ENCODE measurements at regions not wholly inside any gene's neighbourhood (a gene's known extent, or its start where the extent isn't known, plus 50 kb on each side); places are given as distances from the start of the nearest gene placed in this dataset.
"Not testable (repeated sequence)": the region's sequence is repeated elsewhere in the genome, so short reads cannot be mapped to it uniquely, and the experiment has no call there.

DNA sequence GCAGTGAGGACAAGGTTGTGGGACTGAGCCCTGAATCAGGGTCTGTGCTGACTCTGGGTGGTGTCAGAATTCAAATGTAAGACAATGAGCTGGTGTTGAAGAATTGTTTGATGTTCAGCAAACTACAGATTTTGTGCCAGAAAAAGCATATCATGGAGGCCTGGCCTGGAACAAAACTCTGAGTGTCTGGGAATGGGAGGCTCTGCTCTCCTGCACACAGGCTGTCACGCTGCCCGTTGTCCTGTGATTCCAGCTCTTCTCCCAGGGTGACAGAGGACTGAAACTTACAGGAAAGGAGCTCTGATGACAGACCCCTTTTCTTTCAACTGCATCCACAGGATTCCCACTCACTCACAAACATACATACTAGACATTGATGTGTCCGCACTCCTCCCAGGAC is 120.1 kb downstream of the ZNF486 start:
- DNase-seq: no peak

DNA sequence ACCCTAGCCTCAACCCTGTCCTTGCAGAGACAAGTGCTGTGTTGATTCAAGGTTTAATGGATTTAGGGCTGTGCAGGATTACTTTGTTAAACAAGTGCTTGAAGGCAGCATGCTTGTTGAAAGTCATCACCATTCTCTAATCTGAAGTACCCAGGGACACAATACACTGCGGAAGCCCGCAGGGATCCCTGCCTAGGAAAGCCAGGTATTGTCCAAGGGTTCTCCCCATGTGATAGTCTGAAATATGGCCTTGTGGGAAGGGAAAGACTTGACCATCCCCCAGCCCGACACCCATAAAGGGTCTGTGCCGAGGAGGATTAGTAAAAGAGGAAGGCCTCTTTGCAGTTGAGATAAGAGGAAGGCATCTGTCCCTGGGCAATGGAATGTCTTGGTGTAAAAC is 118.9 kb downstream of the ZNF486 start:
- DNase-seq: not testable (repeated sequence)

DNA sequence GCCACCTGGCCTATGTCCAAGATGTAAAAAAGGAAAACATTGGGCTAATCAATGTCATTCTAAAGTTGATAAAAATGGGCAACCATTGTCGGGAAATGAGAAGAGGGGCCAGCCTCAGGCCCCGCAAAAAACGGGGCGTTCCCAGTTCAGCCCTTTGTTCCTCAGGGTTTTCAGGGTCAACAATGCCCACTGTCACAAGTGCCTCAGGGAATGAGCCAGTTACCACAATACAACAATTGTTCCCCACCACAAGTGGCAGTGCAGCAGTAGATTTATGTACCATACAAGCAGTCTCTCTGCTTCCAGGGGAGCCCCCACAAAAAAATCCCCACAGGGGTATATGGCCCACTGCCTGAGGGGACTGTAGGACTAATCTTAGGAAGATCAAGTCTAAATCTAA is 112.5 kb downstream of the ZNF486 start:
- DNase-seq: no peak

DNA sequence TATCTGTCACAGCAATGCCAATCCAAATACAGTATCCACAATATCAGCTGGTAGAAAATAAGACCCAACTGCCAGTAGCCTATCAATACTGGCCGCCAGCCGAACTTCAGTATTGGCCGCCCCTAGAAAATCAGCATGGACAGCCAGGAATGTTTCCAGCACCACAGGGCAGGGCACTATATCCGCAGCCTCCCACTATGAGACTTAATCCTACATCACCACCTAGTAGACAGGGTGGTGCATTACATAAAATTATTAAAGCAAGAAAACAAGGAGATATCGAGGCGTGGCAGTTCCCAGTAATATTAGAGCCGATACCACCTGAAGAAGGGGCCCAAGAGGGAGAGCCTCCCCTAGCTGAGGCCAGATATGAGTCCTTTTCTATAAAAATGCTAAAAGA is 111.3 kb downstream of the ZNF486 start:
- peak; percentile 56 for DNase-seq

DNA sequence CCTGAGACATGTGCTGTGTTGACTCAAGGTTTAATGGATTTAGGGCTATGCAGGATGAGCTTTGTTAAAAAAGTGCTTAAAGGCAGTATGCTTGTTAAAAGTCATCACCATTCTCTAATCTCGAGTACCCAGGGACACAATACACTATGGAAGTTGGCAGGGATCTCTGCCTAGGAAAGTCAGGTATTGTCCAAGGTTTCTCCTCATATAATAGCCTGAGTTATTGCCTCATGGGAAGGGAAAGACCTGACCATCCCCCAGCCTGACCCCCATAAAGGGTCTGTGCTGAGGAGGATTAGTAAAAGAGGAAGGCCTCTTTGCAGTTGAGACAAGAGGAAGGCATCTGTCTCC is 109.7 kb downstream of the ZNF486 start:
- DNase-seq: not testable (repeated sequence)

DNA sequence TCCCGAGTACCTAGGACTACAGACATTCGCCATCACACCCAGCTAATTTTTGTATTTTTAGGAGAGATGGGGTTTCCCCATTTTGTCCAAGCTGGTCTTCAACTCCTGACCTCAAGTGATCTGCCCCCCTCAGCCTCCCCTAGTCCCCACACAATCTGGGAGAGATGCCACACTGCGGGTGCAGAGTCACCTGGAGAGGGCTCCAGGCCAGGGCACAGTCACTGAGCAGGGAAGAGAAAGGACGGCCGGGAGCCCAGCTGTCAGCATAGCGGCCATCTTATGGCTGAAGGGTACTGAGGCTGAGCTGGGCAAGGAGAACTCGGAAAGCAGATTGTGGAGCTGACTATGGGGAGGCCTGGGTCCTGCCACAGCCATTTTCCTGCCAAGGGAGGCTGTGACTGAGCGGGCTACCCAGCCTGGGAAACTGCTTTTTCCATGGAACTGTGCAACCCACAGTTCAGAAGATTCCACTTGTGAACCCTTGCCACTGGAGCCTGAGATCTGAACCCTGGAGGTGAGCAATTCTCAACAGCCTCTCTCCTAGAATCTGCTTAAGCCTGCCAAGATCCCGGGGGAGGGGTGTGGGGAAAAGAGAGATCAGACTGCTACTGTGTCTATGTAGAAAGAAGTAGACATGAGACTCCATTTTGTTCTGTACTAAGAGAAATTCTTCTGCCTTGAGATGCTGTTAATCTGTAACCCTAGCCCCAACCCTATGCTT is 109.2 kb downstream of the ZNF486 start:
- no peak for DNase-seq

DNA sequence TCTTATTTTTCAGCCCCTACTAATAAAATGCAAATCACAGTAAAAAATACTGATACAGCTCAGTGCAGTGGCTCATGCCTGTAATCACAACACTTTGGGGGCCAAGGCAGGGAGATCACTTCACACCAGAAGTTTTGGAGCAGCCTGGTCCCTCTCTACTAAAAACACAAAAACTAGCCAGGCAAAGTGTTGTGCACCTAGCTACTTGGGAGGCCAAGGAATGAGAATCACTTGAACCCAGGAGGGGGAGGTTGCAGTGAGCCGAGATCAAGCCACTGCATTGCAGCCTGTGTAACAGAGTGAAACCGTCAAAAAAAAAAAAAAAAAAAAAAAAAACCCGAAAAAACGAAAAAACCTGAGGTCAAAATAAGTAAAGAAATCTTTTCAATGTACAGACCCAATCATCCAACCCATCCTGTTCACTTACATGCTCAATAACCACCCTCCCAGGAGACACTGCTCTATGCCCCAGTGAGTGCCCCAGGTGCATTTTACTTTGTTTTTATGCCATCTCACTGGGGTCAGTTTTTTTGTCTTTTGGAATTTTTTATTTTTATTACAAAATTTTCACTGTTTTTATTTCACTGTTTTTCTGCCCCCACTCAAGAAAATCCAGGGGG is 107.0 kb downstream of the ZNF486 start:
- no peak for DNase-seq

DNA sequence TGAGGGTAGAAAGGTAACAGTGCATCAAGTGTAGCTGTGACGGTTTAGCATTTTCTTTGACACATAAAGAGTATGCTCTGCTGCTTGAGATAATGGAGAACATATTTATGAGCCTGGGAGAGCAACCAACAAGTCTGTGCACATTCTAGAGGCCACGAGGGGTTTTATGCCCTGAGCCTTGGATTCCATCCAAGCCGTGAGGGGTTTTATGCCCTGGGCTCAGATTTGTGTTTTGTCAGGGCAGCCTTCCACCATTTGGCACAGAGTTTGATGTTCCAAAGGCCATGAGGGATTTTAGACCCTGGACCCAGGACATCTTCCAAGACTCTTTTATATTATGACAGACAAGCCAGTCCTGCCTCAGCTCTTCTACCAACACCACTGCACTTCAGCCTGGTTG is 106.4 kb downstream of the ZNF486 start:
- DNase-seq: no peak

DNA sequence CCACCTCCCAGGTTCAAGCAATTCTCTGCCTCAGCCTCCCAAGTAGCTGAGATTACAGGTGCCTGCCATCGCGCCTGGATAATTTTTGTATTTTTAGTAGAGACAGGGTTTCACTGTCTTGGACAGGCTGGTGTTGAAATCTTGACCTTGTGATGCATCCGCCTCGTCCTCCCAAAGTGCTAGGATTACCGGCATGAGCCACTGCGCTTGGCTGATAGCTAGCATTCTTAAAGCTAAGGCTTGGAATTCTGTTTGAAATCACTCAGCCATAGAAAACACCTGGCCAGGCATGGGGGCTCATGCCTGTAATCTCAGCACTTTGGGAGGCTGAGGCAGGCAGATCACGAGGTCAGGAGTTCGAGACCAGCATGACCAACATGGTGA is 105.6 kb downstream of the ZNF486 start:
- not testable (repeated sequence) for DNase-seq

DNA sequence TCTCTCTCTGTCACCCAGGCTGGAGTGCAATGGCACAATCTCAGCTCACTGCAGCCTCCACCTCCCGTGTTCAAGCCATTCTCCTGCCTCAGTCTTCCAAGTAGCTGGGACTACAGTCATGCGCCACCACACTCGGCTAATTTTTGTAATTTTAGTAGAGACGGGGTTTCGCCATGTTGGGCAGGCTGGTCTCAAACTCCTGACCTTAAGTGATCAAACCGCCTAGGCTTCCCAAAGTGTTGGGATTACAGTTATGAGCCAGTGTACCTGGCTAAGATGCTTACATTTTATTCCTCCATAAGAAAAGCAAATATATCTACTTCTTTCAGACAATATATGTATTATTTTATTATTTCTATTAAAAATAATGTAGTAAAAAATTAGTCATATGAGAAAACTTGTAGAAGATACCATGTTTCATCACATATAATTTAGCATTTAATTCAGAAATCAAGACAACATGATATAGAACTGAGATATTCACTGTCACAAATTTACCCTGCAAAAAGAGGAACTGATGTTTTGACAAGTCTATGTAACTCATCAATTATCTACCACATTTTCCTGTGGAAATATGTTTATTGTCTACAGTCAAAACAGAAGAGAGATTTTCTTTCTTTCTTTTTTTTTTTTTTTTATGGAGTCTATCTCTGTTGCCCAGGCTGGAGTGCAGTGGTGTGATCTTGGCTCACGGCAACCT is 105.1 kb downstream of the ZNF486 start:
- not testable (repeated sequence) for DNase-seq

DNA sequence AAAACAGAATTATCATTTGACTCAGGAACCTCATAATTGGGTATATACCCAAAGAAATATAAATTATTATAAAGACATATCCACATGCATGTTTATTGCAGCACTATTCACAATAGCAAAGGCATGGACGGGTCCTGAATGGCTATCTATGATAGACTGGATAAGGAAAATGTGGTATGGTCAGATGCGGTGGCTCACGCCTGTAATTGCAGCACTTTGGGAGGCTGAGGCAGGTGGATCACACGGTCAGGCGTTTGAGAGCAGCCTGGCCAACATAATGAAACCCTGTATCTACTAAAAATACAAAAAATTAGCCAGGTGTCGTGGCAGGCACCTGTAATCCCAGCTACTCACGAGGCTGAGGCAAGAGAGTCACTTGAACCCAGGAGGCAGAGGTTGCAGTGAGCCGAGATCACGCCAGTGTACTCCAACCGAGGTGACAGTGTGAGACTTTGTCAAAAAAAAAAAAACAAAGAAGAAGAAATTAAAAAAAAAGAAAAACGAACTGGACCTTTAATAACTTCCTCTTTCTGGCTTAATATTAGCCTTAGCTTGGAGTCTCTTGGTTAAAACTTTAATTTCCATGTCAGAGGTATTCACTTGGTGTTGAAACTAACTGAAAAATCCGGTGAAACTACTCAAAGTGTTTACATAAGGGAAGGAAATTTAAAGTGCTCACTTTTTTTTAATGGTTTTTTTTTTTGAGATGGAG is 104.4 kb downstream of the ZNF486 start:
- DNase-seq: no peak

DNA sequence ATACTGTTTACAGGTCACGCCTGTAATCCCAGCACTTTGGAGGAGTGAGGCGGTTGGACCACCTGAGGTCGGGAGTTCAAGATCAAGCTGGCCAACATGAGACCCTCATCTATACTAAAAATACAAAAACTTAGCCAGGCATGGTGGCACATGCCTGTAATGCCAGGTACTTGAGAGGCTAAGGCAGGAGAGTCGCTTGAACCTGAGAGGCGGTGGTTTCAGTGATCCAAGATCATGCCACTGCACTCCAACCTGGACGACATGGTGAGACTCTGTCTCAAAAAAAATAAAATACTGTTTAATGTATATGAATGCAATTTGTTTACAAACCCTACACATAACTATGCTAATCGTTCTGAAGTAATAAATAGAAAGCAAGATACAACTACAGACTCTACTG is 102.4 kb downstream of the ZNF486 start:
- no peak for DNase-seq

DNA sequence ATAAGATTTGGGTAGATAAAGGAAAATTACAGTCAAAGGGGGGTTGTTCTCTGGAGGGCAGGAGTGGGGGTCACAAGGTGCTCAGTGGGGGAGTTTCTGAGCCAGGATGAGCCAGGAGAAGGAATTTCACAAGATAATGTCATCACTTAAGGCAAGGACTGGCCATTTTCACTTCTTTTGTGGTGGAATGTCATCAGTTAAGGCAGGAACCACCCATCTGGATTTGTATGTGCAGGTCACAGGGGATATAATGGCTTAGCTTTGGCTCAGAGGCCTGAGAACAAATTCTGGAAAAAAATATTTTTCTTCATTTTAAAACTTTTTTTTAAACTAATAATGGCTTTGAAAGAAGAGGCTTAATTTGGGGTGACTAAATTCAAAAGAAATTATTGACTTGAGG is 94.5 kb downstream of the ZNF486 start:
- DNase-seq: not testable (repeated sequence)

DNA sequence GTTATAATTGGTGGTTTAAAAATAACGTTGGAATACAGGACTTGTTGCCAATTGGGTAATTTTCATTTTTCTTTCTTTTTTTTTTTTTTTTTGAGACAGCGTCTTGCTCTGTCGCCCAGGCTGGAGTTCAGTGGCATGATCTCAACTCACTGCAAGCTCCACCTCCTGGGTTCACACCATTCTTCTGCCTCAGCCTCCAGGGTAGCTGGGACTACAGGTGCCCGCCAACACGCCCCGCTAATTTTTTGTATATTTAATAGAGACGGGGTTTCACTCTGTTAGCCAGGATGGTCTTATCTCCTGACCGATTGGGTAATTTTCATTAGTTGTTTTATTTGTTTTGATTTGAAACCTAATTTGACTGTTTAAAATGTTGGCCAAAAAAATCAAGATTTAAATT is 93.7 kb downstream of the ZNF486 start:
- not testable (repeated sequence) for DNase-seq

DNA sequence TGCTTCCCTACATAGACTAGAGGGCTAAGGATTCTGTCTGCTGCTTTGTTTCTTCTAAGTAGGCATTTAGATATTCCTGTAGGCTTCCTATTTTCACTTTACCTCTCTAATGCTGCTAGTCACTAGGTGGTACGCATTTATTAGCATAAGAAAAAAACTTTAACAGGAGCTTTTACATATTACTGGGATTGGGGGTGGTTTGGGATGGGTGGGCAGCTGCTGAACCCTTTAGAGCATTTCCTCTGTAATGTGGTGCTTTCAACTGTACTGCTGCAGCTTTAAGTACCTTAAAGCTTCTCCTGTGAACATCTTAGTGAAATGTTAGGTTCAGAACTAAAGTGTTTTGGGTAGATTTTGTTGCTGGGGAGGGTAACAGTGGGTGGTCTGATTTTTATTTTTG is 92.6 kb downstream of the ZNF486 start:
- no peak for DNase-seq

DNA sequence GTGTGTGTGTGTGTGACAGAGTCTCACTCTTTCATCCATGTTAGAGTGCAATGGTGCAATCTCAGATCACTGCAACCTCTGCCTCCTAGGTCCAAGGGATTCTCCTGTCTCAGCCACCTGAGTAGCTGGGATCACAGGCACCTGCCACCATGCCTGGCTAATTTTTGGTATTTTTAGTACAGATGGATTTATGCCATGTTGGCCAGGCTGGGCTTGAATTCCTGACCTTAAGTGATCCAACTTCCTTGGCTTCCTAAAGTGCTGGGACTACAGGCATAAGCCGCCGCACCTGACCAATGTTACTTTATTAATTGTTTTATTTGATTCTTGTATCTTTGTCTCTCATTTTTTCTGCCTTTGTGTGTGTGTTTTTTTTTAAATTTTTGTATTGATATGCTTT is 89.6 kb downstream of the ZNF486 start:
- DNase-seq: no peak

DNA sequence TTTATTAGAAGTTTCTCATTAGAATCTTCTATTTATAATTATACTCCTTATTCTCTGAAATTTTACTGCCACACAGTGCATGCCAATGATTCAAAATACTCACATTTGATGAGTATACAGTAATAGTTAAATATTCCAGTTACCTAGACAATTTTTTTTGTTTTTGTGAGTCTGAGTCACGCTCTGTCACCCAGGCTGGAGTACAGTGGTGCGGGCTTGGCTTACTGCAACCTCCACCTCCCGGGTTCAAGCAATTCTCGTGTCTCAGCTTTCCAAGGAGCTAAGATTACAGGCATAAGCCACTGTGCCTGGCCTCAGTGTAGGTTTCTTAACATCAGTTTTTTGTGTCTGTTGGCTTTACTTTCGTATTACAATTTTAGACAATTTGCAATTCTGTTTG is 87.1 kb downstream of the ZNF486 start:
- no peak for DNase-seq

DNA sequence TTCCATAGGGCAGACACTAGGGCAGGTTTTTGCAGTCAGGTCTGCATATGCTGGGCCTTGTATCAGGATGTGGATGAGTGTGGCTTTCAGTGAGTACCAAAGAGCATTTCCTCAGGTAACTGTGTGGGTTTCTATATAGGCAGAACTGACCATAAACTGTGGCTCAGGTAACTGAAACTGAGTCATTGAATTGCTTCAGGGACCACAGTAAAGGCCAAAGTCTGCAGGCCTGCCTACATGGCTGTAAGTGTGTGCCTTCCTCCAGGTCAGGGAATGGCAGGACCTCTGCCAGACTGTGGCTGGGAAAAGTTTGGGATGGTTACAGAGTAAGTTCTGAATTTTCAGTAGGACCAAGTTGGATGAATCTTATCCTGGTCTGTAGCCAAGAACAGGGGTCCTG is 85.6 kb downstream of the ZNF486 start:
- no peak for DNase-seq

DNA sequence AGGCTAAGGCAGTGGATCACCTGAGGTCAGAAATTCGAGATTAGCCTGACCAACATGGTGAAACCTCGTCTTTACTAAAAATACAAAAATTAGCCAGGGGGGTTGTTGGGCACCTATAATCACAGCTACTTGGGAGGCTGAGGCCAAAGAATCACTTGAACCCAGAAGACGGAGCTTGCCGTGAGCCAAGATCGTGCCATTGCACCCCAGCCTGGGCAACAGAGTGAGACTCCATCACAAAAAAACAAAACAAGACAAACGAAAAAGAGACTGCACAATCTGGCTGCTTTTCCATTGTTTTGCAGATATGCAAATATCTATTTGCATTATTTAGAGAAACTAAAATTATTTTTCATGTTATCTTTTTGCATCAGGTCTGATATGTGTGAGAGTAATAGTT is 83.6 kb downstream of the ZNF486 start:
- DNase-seq: no peak

DNA sequence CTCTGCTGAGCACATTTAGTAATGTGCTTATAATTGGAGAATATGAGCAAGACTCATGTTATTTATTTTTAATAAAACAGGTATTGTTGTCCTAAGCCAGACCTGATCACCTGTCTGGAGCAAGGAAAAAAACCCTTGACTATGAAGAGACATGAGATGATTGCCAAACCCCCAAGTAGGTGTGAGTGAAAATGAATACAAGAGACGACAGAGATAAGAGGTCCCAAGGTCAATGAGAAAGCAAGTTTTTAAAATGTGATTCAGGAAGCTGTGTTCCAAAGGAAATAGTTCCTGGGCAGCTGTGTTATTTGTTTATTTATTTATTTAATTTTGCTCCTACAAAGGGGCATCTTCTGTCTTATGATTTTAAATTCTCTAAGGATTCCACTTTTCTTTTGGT is 83.1 kb downstream of the ZNF486 start:
- no peak for DNase-seq
